ENCODE measurements at regions not wholly inside any gene's neighbourhood (a gene's known extent, or its start where the extent isn't known, plus 50 kb on each side); places are given as distances from the start of the nearest gene placed in this dataset.

- Mint-ChIP-seq H3K27me3 (ENCODE audit: insufficient read depth) (peaks cover 6% of the 10 kb centered on the region), H3K27ac (no peak overlapping the region), H3K4me1 (no peaks in the 10 kb centered on the region), H3K4me3 (no peak overlapping the region), H3K9me3 (peaks cover 10% of the 10 kb centered on the region), H3K36me3 (ENCODE audit: low read depth) (no peaks in the 10 kb centered on the region)
- no peak for TF ChIP-seq CTCF (conservative IDR thresholded peaks at IDR 0.05)
- no peaks in the 10 kb centered on the region for H3K4me1 ChIP-seq (ENCODE audit: control insufficient read depth, insufficient read depth, low read length)
- H3K27me3 ChIP-seq (ENCODE audit: control insufficient read depth, insufficient read depth, low read length, poor library complexity, severe bottlenecking), result no peaks in the 10 kb centered on the region
- no peak overlapping the region for H3K4me3 ChIP-seq (ENCODE audit: low read length)
- WGBS, 2 experiments (ENCODE audit: insufficient coverage in 1 of 2, insufficient read length in 1 of 2), result 95 to 98% methylated on average over 24 to 30 of the region's 30 CpGs
- H3K36me3 ChIP-seq (ENCODE audit: control insufficient read depth, insufficient read depth, low read length), result no peaks in the 10 kb centered on the region
- no peak for DNase-seq
- no peak overlapping the region for H3K9ac ChIP-seq (ENCODE audit: extremely low read depth, low read length, poor library complexity, severe bottlenecking)
- H3K9me3 ChIP-seq (ENCODE audit: control insufficient read depth, low read length), result peaks cover 7% of the 10 kb centered on the region
- no peak overlapping the region for H3K27ac ChIP-seq (ENCODE audit: low read depth, low read length)
These were observed 61.8 kb downstream of the RTP5 start for GRCh38 chr2:241931084-241931975.

- H3K4me1 Mint-ChIP-seq, result no peaks in the 10 kb centered on the region
- Histone ChIP-seq H3K4me1 (ENCODE audit: control insufficient read depth, insufficient read depth, low read length) (no peaks in the 10 kb centered on the region), H3K27ac (ENCODE audit: low read depth, low read length) (no peak overlapping the region), H3K9me3 (ENCODE audit: control insufficient read depth, low read length) (peaks cover 7% of the 10 kb centered on the region), H3K27me3 (ENCODE audit: control insufficient read depth, insufficient read depth, low read length, poor library complexity, severe bottlenecking) (no peaks in the 10 kb centered on the region), H3K36me3 (ENCODE audit: control insufficient read depth, insufficient read depth, low read length) (no peaks in the 10 kb centered on the region), H3K9ac (ENCODE audit: extremely low read depth, low read length, poor library complexity, severe bottlenecking) (no peak overlapping the region), H3K4me3 (ENCODE audit: low read length) (no peak overlapping the region)
- WGBS, 2 experiments (ENCODE audit: insufficient coverage in 1 of 2, insufficient read length in 1 of 2), result 93 to 95% methylated on average over 24 to 31 of the region's 31 CpGs
- no peak overlapping the region for H3K27ac Mint-ChIP-seq
- TF ChIP-seq CTCF (conservative IDR thresholded peaks at IDR 0.05), result no peak
- no peak for DNase-seq
- peaks cover 10% of the 10 kb centered on the region for H3K9me3 Mint-ChIP-seq
- peaks cover 6% of the 10 kb centered on the region for H3K27me3 Mint-ChIP-seq (ENCODE audit: insufficient read depth)
- no peak overlapping the region for H3K4me3 Mint-ChIP-seq
- no peaks in the 10 kb centered on the region for H3K36me3 Mint-ChIP-seq (ENCODE audit: low read depth)
These were observed 62.7 kb downstream of the RTP5 start for GRCh38 chr2:241931976-241932898.

GRCh38 chr2:241932899-241933178 is 63.3 kb downstream of the RTP5 start:
- DNase-seq, result peak; percentile 41
- Mint-ChIP-seq H3K27ac (no peak overlapping the region), H3K4me3 (no peak overlapping the region), H3K9me3 (peaks cover 10% of the 10 kb centered on the region), H3K36me3 (ENCODE audit: low read depth) (no peaks in the 10 kb centered on the region), H3K27me3 (ENCODE audit: insufficient read depth) (peaks cover 10% of the 10 kb centered on the region), H3K4me1 (no peaks in the 10 kb centered on the region)
- Histone ChIP-seq H3K4me3 (ENCODE audit: low read length) (no peak overlapping the region), H3K36me3 (ENCODE audit: control insufficient read depth, insufficient read depth, low read length) (no peaks in the 10 kb centered on the region), H3K27me3 (ENCODE audit: control insufficient read depth, insufficient read depth, low read length, poor library complexity, severe bottlenecking) (no peaks in the 10 kb centered on the region), H3K27ac (ENCODE audit: low read depth, low read length) (no peak overlapping the region), H3K9ac (ENCODE audit: extremely low read depth, low read length, poor library complexity, severe bottlenecking) (no peak overlapping the region), H3K9me3 (ENCODE audit: control insufficient read depth, low read length) (peaks cover 7% of the 10 kb centered on the region), H3K4me1 (ENCODE audit: control insufficient read depth, insufficient read depth, low read length) (no peaks in the 10 kb centered on the region)
- WGBS, 2 experiments (ENCODE audit: insufficient coverage in 1 of 2, insufficient read length in 1 of 2), result 91 to 92% methylated on average over 8 to 9 of the region's 9 CpGs
- TF ChIP-seq CTCF (conservative IDR thresholded peaks at IDR 0.05), result no peak

All from endodermal cell (in vitro differentiated cells).